ENCODE measurements at regions not wholly inside any gene's neighbourhood (a gene's known extent, or its start where the extent isn't known, plus 50 kb on each side); places are given as distances from the start of the nearest gene placed in this dataset.

GRCh38 chr5:4905674-4906520 lies 234.2 kb upstream of the ADAMTS16 start:
- TF ChIP-seq CTCF (IDR thresholded peaks at IDR 0.05) (no peak), EP300 (IDR thresholded peaks at IDR 0.05) (no peak)
